ENCODE measurements at regions not wholly inside any gene's neighbourhood (a gene's known extent, or its start where the extent isn't known, plus 50 kb on each side); places are given as distances from the start of the nearest gene placed in this dataset.

DNA sequence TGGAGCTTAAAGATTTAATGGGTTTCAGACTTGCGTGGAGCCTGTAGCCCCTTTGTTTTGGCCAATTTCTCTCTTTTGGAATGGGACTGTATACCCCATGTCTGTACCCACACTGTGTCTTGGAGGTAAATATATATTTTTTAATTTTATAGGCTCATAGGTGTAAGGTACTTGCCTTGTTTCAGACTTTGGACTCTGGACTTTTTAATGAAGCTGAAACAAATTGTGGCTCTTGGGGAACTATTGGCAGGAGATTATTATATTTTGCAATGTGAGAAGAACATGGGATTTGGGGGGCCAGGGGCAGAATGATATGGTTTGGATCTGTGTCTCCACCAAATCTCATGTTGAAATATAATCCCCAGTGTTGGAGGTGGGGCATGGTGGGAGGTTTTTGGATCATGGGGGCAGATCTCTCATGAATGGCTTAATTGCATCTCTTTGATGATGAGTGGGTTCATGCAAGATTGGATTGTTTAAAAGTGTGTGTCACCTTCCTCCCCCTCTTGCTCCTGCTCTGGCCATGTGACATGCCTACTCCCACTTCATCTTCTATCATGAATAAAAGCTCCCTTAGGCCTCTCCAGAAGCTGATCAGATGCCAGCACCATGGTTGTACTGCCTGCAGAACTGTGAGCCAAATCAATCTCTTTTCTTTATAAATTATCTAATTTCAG lies 74.1 kb upstream of the ARHGAP20 start:
- DNase-seq (ENCODE audit: low read depth in 3 of 3), result no peak

DNA sequence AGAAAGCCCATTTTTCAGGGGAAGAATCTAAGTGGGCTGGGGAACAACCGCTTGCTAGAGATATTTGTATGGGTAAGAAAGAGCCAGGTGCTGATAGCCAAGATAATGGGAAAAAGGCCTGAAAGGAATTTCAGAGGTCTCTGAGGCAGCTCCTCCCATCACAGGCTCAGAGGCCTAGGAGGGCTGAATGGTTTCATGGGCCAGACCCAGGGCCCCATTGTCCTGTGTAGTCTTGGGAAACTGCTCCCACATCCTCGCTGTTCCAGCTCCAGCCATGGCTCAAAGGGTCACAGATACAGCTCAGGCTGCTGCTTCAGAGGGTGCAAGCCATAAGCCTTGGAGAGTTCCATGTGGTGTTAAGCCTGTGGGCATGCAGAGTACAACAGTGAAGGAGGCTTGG lies 73.2 kb upstream of the ARHGAP20 start:
- DNase-seq (ENCODE audit: low read depth in 3 of 3), result no peak

DNA sequence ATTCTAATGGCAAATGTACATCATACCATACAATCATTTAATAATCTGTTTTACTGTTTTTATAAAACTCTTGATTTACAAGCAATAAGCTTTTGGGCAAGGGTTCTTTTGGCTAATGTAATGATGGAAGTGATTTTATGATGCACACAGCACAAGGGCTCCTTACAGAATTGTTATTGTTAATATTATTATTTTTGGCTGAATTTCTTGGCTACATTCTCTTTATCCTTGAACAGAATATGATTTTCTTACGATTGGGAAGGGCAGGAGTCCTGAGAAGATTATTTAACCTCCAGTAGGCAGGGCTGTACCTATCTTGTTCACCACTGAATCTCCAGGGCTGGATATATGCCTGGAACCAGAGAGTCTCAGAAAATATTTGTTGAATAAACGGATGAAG lies 70.4 kb upstream of the ARHGAP20 start:
- DNase-seq (ENCODE audit: low read depth in 3 of 3), result no peak

DNA sequence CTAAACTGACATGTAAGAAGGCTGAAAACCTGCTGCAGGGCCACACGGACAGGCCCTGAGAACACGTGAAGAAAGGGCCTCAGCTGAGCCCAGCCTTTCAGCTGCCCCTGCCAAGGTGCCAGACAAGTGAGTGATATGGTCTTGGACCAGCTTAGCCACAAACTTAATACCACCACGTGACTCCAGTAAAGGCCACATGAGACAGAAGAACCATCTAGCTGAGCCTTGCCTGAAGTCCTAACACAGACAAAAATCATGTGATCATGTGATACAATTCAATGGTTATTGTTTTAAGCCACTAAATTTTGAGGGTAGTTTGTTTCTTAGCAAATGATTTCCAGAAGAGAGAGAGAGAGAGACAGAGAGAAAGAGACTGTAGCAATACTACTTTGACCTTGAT lies 66.9 kb upstream of the ARHGAP20 start:
- DNase-seq (ENCODE audit: low read depth in 3 of 3), result no peak

DNA sequence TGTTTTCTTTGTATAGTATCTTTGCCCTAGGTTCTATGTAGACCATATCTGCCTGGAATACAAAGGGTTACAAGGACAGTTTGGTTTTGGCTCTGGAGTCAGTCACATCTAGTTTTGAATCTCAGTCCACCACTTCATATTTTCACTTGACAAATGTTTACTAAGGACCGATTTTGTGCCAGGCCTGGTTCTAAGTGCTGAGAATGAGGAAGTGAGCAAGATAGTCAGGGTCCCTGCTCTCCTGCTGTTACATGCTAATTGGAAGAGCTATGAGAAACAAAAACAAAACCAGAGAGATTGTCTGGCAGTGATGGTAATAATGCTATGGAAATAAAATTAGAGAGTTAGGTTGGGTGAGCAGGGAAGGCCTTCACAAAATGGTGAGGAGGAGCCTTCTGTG lies 66.1 kb upstream of the ARHGAP20 start:
- no peak for DNase-seq (ENCODE audit: low read depth in 3 of 3)

DNA sequence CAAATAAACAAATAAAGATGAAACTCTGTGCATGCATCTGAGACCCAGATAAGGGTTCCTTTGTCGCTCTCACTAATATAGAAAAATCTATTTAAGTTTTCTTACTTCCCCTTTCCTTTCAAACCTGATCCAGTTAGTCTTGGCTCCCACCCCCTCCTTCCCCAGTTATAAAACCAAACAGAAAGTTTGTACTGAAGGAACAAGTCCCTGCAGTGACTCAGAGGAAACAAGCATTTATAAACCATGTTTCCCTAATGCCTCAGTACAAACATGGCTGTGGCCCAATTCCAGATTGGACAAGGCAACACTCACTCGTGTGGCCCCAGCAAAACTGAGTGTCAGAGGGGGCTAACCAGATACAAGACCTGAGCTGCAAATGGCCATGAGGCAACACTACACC lies 65.5 kb upstream of the ARHGAP20 start:
- no peak for DNase-seq (ENCODE audit: low read depth in 3 of 3)

DNA sequence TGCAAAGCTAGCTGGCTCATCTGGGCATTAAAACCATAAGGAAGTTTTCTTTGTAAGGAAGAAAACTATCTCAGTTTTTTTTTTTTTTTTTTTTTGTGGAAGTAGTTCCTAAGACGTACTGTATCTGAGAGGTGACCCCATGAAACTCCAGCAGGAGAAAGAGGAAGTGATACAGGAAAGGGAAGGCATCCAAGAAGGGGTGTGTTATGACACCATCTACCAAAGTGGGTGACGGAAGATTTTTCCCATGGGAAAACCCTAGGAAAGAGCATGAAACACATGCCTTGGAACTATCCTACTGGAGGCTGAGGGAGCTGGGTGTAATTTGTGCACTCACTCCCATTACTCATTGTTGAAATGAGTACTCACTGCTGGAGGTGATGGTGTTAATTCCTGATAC lies 63.8 kb upstream of the ARHGAP20 start:
- no peak for DNase-seq (ENCODE audit: low read depth in 3 of 3)

DNA sequence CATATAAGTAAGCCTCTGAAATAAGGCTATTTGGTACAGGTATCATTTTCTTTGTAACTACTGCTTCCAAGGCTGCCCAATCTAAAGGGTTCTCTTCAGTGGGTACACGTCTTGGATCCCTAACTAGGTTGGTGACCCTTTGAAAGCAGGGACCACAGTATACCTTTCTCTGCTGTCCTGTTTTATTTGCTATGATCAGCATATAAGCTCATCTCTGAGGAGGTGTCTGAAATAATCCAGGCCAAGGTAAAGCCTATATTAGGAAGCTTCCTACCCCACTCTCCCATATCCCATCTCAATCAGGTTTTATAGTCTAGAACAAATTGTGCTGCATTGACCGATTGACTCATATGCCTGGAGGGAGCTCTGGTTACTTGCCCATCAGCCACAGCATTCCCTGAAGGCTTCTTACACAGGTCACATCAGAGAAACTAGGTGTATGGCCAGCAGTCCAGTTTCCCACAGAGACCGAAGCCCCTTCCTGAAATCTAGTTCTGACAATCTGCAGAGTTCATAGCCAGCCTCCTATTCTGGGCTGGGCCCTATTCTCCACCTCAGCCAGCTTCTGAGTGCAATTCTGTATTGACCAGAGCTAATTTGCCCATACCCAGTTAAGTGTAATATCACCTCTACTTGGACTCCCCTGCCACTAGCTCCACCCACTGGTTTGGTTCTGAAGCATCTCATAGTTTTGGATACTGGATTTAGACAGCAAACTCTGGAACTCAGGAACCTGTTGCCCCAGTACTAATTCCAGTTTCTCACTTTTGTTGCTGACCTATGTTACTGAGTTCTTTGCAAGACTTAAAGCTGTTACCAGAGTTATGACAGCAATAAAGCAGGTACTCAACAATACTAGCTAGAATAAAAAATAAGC lies 62.1 kb upstream of the ARHGAP20 start:
- DNase-seq (ENCODE audit: low read depth in 3 of 3), result no peak

DNA sequence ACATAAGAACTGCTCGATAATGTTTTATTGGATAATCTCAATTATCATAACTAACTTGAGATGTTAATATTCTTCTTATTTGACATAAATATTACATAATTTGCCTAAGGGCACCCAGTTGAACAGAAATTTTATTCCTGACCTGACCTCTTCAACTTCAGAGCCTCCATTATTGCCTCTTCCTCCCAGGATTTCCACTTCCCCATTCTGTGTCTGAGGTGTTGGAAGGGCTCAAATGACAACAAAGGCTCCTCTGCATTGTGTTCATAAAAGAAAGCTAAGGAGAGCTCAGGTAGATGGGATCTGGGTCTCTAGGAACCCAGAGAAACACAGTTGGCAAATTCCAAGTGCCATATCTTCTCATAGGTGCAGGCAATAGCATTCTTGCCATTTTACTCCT lies 61.2 kb upstream of the ARHGAP20 start:
- DNase-seq (ENCODE audit: low read depth in 3 of 3), result no peak

DNA sequence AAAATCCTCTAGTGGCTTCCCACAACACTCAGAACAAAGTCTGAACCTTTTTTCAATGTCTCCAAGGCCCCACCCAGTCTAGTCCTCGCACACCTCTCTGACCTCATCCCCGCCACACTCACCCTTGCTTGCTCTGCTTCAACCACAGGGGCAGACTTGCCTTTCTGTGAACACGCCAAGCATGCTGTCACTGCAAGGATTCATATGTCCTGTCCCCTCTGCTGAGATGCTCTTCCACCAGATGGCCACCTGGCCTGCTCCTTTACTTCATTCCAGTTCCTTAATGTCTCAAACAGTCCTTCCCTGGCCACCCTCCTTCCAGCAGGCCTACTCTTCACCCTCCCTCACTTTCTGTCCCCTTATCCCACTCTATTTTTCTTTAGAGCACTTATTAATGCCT lies 60.6 kb upstream of the ARHGAP20 start:
- DNase-seq (ENCODE audit: low read depth in 3 of 3), result no peak

DNA sequence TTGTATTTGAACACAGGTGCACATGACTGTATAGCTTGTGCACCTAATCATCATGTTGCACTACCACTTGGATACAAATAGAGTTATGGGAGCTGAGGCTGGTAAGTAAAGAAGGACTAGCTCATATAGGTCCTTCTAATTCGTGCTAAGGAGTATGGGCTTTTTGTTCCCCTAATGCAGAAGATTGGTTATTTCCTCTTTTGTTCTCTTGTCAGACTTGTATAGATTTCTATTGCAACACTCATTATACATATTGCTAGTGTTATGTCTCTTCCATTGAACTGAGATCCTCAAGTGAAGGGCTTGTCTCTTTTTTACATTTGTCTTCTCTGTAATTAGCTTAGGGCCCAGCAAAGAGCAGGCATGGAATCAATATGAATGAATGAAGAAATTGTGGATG lies 54.1 kb upstream of the ARHGAP20 start:
- no peak for DNase-seq (ENCODE audit: low read depth in 3 of 3)

DNA sequence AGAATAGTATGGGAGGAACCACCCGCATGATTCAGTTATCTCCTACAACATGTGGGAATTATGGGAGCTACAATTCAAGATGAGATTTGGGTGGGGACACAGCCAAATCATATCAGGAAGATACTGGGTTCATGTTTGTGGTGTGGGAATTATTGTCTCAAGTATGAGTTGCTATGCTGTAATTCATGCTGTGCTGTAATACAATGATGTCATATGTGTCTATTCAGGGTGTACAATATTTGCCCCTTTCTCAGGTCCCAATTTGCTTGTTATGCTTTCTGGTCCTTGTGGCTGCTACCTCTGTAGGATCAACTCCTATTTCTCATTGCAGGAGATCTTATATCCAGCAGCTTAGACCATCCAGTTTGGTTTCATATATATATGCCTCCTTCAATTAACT lies 52.2 kb upstream of the ARHGAP20 start:
- DNase-seq (ENCODE audit: low read depth in 3 of 3), result no peak

DNA sequence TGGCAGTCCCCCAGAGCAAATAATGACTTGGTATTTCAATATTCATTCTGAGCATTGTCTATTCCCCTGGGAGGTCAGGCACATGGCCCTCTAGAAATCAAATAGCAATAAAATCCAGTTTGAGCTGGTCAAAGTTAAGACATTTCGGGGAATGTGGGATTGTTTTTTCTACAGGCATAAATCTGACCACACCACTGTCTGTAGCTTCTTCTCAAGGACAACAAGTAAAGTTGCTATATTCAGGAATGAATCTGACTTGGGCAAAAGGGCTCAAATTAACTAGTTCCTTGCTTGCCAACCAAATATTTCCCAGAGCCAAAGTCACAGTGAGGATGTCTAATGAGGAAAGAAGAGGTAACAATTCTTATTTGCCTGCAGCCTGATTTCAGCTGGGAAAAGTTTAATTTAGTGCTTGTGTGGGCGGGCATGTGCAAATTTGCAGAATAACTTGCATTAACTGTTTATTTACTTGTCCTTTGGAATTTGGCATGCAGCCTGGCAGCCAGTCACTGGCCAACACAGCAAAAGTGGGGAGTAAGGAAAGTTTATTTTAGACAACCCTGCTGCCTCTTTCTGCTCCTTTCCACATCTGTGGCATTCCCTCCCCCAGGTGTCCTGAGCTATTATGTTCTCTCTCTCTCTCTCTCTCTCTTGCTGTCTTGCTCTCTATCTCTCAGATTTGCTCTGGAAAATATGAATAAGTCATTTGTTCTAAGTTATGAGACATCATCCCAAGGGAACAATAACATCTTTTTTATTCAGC lies 51.2 kb upstream of the ARHGAP20 start:
- no peak for DNase-seq (ENCODE audit: low read depth in 3 of 3)

DNA sequence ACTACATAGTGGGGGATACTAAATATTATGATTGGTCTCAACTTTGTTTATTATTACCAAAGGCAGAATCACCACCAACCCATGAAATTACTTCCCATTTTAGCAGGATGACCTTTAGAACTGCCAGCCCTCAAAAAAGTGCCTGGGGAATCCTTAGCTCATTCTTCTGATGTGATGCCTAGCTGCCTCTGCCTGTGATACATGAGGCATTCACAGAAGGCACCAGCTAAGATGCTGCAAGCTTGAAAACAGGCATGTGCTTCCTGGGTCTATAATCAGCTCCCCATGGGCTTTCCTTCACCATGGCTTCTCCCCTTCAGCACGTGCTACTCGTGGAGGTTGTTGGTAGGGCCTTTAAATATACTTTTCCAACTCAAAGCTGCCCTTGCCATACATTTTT lies 50.4 kb upstream of the ARHGAP20 start:
- DNase-seq (ENCODE audit: low read depth in 3 of 3), result no peak

Data from stimulated activated CD4-positive, alpha-beta T cell treated with anti-CD3 and anti-CD28 coated beads, TNF-alpha, amount 100 ng/mL, for 48 hours (primary cell).